GM12864 (cell line): ENCODE measurements at regions not wholly inside any gene's neighbourhood (a gene's known extent, or its start where the extent isn't known, plus 50 kb on each side); places are given as distances from the start of the nearest gene placed in this dataset.

Experiments
- DNase-seq: peaks from one replicate; pipeline ENCODE4 v3.0.0-alpha.2; 2011; ENCODE audit warnings: low read depth
- H3K4me3 ChIP-seq: 2 replicates; pipeline ENCODE4 v1.5.1; 2011; ENCODE audit warnings: mild to moderate bottlenecking, low read depth, low read length, control low read depth
- CTCF ChIP-seq: IDR thresholded peaks from 2 replicates; pipeline ENCODE4 v1.5.1; 2011; ENCODE audit warnings: low read depth, mild to moderate bottlenecking, moderate library complexity, low read length, control low read depth, inconsistent platforms; ENCODE audit errors: missing control alignments

- TF ChIP-seq CTCF = no peak
- no peak for DNase-seq
These were observed 92.5 kb upstream of the CD55 start for GRCh38 chr1:207228987-207229386.

GRCh38 chr1:207230441-207230840 is 91.0 kb upstream of the CD55 start:
- no peak for DNase-seq
- H3K4me3 ChIP-seq = no peak overlapping the region
- no peak for TF ChIP-seq CTCF

More at GRCh38 chr1:207228987-207229386, 92.5 kb upstream of the CD55 start:
- no peak overlapping the region for H3K4me3 ChIP-seq

- no peak overlapping the region for H3K4me3 ChIP-seq
- no peak for DNase-seq
- TF ChIP-seq CTCF = no peak
These were observed 86.8 kb upstream of the CD55 start for GRCh38 chr1:207234690-207235089.

GRCh38 chr1:207239874-207240273 is 81.6 kb upstream of the CD55 start:
- DNase-seq = no peak
- H3K4me3 ChIP-seq = no peak overlapping the region
- no peak for TF ChIP-seq CTCF

GRCh38 chr1:207240325-207241101 is 81.0 kb upstream of the CD55 start:
- H3K4me3 ChIP-seq = no peak overlapping the region
- no peak for DNase-seq
- TF ChIP-seq CTCF = no peak

- no peak overlapping the region for H3K4me3 ChIP-seq
- TF ChIP-seq CTCF = no peak
- DNase-seq = no peak
These were observed 80.1 kb upstream of the CD55 start for GRCh38 chr1:207241164-207241934.
